ENCODE measurements at regions not wholly inside any gene's neighbourhood (a gene's known extent, or its start where the extent isn't known, plus 50 kb on each side); places are given as distances from the start of the nearest gene placed in this dataset.

DNA sequence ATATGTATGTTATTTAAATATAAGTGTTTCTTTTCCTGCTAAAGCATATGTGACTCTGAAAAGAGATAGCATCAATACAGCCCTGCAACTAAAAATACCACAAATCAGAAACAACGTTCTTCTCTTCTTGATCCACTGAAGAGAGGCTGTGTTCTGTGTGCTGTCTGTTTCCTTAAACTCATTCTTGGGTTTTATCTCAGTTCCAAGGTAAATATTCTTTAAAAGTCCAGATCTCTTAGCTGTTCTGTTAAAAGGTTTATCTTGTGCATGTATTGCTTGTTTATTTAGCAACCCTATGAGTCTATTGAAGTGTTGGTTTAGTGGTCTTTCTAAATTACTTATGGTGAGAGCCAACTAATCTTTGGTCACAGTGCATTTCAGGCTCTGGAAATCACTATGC is 173.3 kb upstream of the NT5C1B start:
- no peak for DNase-seq

DNA sequence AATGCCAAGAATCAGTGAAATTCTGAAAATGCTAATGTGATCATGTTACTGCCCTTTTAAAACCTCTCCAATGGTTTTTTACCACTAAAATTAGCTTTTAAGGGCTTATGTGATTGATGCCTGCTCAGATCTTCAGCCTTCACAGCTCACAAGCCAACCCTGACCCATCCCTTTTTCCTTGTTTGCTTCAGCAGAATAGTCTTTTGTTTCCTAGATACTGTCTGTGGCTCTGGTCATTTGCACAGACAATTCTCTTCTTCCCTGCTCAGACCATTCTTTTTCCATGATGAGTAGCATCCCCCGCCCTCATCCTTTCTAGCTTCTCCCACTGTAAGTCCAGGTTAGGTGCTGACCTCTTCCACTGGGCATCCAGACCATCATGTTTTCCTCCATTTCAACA is 164.9 kb upstream of the NT5C1B start:
- peak; percentile 2 for DNase-seq

DNA sequence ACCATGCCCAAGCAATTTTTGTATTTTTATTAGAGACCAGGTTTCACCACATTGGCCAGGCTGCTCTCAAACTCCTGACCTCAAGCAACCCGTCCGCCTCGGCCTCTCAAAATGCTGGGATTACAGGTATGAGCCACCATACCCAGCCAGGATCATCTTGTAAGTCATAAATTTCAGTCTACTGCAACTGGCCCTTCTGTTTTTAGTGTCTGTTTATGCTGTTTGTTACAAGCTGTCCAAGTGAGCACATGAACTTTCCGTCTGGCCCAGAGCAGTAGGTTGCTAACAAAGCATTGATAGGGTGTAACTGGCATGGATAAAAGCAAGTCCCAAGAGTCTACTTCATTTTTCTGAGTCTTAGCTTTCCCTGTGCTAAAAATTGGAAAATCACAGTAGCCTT is 164.4 kb upstream of the NT5C1B start:
- DNase-seq = no peak

GRCh38 chr2:18752667-18753422 is 163.5 kb upstream of the NT5C1B start:
- no peak for DNase-seq

- no peak for DNase-seq
Measured at GRCh38 chr2:18752022-18752493, 162.7 kb upstream of the NT5C1B start.

DNA sequence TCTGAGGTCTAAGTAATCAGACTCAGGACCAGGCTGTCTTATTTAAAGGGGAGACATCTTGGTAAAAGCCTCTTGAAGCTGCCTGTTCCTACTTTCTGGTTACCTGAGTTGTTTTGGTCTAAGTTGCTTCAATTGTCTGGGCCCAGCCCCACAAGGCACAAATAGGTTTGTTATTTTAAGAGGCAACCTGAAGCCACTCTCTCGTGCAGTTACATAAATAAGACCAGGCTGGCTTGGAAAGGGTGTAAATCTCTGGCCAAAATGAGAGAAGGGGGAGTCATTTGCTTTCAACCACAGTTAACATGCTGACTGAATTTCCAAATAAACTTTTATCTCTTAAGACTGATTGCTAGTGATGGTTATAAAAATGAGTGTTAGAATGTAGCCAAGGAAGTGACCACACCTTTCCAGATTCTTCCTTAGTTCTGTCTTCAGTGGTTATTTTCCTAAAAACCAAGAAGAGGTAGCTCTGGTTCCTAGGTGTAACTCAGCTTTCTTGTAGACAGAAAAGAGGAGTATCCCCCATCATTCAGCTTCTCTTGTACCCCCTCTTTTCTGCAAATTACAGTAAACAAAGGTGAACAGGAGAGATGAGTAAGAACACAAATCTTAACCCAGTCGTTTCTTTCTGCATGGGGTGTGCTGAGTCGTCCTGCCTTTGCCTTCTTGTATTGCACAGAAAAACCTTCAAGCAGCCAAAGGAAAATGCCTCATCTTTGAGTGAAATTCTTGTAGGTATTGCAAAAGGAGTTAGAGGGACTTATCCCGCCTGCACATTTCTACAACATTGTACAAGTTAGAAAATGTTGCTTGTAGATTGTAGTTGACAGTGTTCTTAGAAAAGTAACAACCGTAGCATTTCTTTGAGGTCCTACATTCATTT is 161.5 kb upstream of the NT5C1B start:
- DNase-seq = no peak

- DNase-seq = peak; percentile 63
Measured at GRCh38 chr2:18749912-18750526, 160.7 kb upstream of the NT5C1B start.

- DNase-seq = no peak
Measured at GRCh38 chr2:18745431-18746272, 156.3 kb upstream of the NT5C1B start.

DNA sequence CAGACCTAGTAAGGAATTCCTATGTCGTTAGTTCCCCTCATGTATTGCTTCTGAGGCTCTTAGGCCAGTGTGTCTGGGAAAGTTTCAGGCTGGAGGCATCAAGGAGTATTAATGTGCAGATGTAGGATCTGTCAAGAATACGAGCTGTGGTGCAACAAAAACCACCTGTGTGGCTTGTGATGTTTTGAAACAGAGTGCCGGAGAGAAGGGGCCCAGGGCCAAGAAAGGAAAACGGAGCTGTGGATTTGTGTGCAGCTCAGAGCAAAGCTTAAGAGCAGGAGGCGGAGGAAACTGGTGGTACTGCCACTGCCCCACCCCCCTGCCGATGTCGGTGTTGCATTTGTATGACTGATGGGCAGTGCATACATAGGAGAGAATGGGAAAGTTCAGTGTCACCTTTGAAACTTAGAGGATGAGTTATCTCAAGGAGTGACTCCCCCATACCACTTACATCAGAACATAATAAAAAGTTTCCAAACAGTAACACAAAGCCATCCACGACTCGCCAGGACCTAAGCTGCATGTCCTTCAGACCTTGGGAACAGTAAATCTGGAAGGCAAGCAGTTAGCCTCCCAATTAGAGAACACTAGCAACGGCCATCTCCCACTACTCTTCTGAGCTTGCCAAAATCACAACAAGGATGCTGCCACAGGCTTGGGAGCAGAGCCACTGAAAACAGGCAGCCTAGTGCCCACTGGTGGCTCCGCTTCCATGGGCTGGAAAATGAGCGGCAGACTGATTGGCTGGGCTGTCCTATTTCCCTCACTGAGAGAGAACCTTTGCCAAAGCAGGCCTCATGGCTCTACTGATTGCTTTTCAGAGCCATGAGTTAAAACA is 152.7 kb upstream of the NT5C1B start:
- peak; percentile 5 for DNase-seq

DNA sequence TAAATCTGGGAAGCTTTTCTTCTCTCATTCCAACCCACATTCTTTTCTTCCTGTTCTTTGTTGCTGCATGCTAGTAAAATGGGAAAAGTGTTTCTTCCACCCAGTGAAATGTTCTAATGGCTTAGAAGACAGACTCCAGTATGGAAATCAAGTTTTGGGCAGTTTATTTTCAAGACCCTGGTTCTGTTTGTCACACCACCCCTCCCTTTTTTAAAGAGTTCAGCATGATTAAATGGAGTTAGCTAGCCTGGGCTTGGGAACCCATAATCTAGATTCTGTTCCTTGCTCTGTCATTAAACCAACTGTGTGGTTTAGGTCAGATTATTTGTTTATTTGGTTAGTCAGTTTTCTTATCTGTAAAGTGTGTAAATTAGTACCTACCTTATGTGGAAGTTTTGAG is 151.8 kb upstream of the NT5C1B start:
- DNase-seq = no peak

GRCh38 chr2:18740474-18740881 is 151.1 kb upstream of the NT5C1B start:
- DNase-seq = no peak

DNA sequence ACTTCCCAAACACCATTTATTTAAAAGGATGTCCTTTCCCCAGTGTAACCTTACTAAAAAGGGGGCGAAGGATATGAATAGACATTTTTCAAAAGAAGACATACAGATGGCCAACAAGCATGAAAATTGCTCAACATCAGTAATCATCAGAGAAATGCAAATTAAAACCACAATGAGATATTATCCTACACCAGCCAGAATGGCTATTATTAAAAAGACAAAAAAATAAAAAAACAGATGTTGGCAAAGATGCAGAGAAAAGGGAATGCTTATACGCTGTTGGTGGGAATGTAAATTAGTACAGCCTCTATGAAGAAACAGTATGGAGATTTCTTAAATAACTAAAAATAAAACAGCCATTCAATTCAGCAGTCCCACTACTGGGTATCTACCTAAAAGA is 142.3 kb upstream of the NT5C1B start:
- no peak for DNase-seq

DNA sequence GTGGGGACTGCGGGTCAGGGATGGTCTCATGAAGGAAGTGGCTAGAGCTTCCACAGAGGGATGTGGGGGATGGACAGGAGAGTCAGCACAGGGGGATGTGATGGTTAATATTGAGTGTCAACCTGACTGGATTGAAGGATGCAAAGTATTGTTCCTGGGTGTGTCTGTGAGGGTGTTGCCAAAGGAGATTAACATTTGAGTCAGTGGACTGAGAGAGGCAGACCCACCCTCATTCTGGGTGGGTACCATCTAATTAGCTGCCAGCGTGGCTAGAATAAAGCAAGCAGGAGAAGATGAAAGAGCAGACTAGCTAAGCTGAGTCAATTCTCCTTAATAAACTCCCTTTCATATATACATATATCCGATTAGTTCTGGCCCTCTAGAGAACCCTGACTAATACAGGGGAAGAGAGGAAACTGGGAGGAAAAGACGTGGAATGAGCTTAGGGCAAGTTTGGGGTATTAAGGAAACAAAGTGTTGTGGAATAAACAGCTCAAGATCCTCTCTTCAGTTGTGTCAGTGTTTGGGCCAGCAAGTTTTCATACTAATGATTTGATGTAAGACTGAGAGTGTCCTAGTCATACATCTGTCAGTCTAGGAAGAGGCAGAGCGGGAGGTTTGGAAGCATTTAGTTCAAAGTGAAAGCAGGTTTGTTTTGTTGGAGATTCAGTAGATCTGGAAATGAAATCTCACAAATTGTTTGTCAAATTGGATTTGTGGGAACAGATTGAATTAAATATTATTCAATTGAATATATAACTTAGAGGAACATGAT is 135.2 kb upstream of the NT5C1B start:
- no peak for DNase-seq

GRCh38 chr2:18723219-18723618 is 133.8 kb upstream of the NT5C1B start:
- DNase-seq = no peak

- DNase-seq = no peak
Measured at GRCh38 chr2:18722101-18722500, 132.7 kb upstream of the NT5C1B start.

- DNase-seq = no peak
Measured at GRCh38 chr2:18721038-18721922, 131.9 kb upstream of the NT5C1B start.

GRCh38 chr2:18719978-18720775 is 130.8 kb upstream of the NT5C1B start:
- no peak for DNase-seq

- DNase-seq = no peak
Measured at GRCh38 chr2:18708203-18708715, 118.9 kb upstream of the NT5C1B start.

GRCh38 chr2:18706001-18706400 is 116.6 kb upstream of the NT5C1B start:
- DNase-seq = no peak
